Activated T-helper 9 cell treated with anti-CD3 and anti-CD28 coated beads, Interleukin-2, amount 50 U/mL, for 16 hours (primary cell): ENCODE measurements at regions not wholly inside any gene's neighbourhood (a gene's known extent, or its start where the extent isn't known, plus 50 kb on each side); places are given as distances from the start of the nearest gene placed in this dataset.

ENCODE experiments used
- DNase-seq: peaks from one replicate; pipeline ENCODE4 v3.0.0-alpha.2; 2020; ENCODE audit warnings: low read depth

GRCh38 chr12:67910360-67911274 is 78.6 kb upstream of the IFNG-AS1 start:
- no peak for DNase-seq

DNA sequence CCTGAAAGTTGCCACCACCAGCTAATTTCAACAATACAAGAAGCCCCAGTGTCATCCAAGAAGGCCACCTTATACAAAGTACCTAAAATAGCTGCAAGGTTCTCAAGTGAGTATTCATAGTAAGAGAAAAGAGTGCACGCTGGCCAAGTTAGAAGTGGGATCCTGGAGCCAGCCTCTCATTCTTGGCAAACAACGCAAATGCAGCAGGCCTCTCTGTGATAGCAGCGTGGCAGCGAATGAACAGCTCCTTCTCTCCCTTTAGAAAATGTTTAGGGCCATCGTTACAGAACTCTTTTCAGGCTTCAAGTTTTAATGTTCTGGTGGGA is 78.0 kb upstream of the IFNG-AS1 start:
- no peak for DNase-seq

- no peak for DNase-seq
These were observed 77.5 kb upstream of the IFNG-AS1 start for GRCh38 chr12:67911789-67912188.

DNA sequence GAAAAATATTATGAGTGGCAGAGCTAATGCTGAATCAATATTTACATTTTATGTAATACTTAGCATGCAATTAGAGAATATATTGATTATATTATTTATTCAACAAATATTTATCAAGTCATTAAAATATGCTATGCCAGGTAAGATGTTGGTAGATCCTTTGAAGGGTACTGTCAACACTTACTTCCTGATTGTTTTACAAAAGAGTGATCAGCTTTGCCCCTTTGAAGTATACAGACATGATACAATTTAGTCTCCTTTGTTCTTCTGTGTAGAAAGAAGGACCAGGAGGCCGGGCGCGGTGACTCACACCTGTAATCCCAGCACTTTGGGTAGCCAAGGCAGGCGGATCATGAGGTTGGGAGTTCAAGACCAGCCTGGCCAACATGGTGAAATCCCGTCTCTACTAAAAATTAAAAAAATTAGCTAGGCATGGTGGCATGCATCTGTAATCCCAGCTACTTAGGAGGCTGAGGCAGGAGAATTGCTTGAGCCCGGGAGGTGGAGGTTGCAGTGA is 73.9 kb upstream of the IFNG-AS1 start:
- DNase-seq = no peak

DNA sequence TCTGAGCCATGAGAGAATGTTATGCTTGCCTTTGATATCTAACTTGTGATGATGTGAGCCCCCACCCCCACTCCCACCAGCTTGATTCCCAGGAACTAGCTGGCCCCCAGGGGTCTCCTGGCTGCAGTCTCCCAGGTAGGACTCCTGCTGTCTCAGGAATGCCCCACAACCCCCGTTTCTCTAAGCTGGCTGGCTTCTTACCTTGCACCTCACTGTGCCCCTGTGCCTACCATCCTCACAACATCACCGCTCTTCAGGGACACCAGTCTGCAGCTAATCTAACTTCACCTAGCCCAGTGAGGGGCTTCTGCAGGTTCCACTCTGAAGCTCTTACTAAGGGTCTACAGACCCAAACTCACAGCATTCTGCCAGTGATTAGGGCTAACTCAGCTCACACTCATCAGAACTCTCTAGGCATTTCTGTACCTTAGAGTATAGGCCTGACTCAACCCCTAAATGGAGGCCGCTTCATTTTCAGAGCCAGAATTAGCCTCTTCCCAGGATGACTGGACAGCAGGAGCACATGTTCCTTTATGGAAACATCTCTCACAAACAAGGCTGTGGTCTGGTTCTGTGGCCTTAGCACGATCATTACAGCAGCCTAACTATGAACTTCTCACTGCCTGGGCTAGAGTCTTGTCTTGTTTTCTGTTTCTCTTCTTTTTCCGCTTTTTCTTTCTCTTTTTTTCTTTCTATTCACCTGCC is 72.8 kb upstream of the IFNG-AS1 start:
- DNase-seq = no peak

- DNase-seq = no peak
These were observed 71.4 kb upstream of the IFNG-AS1 start for GRCh38 chr12:67917811-67918210.

DNA sequence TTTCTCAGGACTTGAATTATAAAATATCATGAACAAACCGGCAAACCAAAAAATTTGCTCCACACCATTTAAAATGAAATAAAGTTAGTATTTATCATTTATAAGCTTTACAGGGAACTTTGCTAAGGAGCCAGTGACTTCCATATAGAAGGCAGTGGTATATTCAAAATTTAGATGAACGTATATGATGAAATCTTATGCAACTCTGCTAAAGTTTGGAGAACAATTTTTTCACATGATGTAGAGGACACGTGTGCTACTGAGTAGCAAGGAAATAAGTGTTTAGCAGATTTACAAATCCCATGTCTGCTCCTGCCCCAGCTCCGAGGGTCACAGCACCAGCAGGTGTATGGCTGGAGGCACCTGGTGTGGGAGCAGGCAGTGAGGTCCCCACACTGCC is 70.8 kb upstream of the IFNG-AS1 start:
- no peak for DNase-seq

- no peak for DNase-seq
These were observed 69.8 kb upstream of the IFNG-AS1 start for GRCh38 chr12:67919406-67919805.

DNA sequence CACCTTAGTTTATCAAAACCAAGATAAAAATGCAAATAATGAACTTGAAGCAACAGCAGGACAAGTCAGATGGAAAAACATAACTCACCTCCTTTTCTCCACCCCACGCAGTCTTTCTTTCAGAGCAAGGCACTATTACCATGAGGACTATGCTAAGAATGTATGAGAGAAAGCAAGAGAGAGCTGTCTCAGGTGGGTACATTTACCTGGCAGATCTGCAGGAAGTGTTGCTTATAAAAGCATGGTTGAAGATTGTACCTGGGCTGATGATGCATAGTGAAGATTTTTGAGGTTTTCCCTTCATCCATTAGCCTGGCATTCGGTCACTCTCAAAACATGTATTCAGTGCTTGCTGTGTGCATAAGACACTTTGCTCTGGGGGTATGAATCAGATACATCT is 68.8 kb upstream of the IFNG-AS1 start:
- no peak for DNase-seq

DNA sequence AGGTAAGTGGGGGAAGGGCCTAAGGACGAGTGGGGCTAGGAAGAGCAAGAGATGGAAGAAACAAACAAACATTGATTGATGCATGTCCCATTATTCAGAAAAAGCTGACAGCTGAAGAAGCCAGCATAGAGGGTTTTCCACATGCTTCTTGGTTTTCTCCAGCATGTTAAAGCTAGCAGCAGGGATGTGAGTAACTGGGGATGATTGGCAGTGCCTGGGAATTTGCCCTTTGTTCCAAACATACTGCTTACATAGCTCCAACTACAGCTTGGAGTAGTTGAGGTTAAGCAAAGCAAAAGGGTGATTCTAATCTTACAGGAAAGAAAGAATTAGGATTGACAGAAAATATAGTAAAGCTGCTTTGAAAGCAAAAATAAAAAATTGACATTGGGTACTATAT is 68.0 kb upstream of the IFNG-AS1 start:
- DNase-seq = no peak

- no peak for DNase-seq
These were observed 67.0 kb upstream of the IFNG-AS1 start for GRCh38 chr12:67922245-67922644.

DNA sequence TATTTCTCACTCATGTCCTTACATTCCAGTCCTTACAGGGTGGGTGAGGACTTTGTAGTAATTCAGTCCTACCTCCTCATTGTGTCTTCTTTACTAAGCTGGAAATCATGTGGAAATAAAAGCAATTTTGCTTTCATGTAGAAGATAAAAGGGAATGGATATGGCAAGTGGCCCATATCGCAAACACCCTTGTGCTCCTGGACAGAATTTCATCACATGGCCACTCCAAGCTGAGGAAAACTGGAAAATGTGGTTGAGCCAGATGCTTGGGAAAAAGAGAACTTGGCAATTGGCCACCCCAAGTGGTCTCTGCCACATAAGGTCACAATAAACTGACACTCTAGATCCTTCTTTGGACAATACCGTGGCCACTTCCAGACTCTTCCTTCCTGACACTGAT is 64.2 kb upstream of the IFNG-AS1 start:
- no peak for DNase-seq

GRCh38 chr12:67925552-67925951 is 63.7 kb upstream of the IFNG-AS1 start:
- no peak for DNase-seq

DNA sequence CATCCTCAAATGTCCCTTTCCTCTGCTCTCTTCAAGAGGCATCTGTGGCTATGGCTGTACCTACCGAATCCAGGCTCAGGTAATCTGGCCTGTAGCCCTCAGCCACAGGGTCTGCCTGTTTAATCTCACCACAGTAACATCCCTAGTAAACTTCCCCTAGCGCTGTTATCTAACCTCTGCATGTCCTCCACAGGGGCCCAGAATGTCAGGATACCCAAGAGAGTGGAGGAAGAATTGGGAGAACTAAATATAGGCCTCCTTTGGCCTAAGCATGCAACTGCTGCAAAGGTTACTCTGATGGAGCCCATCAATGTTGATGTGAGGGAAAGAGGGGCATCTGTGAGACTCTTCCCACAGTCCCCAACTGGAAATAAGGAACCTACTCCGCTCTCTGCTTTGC is 63.2 kb upstream of the IFNG-AS1 start:
- DNase-seq = no peak

- no peak for DNase-seq
These were observed 61.9 kb upstream of the IFNG-AS1 start for GRCh38 chr12:67927324-67927723.

DNA sequence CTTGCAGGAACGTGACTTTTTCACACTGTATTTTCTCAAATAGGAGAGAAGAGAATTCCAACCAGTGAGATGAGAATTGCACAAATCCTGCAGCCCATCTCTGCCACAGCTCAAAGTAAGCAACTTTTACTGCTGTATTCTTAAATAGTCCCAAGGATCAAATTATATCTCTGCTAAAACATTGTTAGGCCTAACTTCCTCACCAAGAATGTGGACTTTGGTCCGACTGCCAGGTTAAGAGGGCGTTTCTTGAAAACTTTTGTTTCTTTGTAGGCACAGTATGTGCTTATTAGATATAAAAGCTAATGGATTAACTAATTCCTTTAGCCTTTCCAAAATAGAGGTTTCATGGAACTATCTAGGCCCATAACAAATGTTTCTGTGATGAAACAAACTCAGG is 61.4 kb upstream of the IFNG-AS1 start:
- DNase-seq = no peak

- DNase-seq = no peak
These were observed 60.4 kb upstream of the IFNG-AS1 start for GRCh38 chr12:67928621-67929383.

- DNase-seq = no peak
These were observed 59.9 kb upstream of the IFNG-AS1 start for GRCh38 chr12:67929384-67929772.

GRCh38 chr12:67937822-67938221 is 51.4 kb upstream of the IFNG-AS1 start:
- no peak for DNase-seq
